HG03095 (cell line): ENCODE measurements at regions not wholly inside any gene's neighbourhood (a gene's known extent, or its start where the extent isn't known, plus 50 kb on each side); places are given as distances from the start of the nearest gene placed in this dataset.
"Not testable (repeated sequence)": the region's sequence is repeated elsewhere in the genome, so short reads cannot be mapped to it uniquely, and the experiment has no call there.

Experiments
- ATAC-seq: cut with Tn5 transposase; IDR thresholded peaks from one replicate; pipeline ENCODE4 v1.9.1; 2021; ENCODE audit warnings: moderate library complexity; ENCODE audit not compliant: unreplicated experiment

DNA sequence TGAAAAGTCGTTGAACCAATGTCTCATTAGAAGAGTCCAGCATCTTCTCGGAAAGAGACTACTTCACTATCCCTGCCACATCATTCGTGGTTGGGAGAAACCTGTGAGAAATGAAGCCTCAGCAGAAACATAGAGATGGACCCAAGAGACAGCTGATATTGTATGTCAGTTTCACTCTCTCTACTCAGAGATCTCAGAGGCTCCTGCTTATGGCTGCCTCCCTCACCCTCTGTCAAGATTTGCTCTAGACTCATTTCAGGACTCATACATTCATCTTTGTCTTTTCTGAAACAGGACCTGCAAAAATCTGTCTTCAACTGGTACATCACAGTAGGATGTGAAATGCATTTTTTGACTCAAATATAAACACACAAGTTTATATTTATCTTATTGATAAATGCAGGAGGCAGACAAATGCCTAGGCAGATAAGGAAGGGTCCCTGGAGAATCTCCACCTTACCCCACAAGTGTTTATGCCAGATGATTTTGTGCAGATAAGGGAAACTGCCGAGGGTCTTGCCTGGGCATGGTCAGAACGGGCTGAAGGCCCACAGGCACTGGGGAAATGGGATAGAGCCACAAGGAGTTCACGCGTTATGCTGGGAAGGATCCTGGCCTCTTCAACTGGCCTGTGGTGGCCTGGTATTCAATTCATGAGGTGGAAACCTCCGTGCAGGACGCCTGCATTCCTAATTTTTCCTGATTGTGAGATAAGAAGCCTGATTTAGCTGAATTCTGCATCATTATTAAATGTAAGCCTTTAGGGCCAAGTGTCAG lies 1834.0 kb upstream of the PCDH20 start:
- ATAC-seq, result no peak

- ATAC-seq, result not testable (repeated sequence)
These were observed 1821.2 kb upstream of the PCDH20 start for GRCh38 chr13:63236667-63237396.

GRCh38 chr13:63218596-63218995 lies 1802.9 kb upstream of the PCDH20 start:
- ATAC-seq, result not testable (repeated sequence)

DNA sequence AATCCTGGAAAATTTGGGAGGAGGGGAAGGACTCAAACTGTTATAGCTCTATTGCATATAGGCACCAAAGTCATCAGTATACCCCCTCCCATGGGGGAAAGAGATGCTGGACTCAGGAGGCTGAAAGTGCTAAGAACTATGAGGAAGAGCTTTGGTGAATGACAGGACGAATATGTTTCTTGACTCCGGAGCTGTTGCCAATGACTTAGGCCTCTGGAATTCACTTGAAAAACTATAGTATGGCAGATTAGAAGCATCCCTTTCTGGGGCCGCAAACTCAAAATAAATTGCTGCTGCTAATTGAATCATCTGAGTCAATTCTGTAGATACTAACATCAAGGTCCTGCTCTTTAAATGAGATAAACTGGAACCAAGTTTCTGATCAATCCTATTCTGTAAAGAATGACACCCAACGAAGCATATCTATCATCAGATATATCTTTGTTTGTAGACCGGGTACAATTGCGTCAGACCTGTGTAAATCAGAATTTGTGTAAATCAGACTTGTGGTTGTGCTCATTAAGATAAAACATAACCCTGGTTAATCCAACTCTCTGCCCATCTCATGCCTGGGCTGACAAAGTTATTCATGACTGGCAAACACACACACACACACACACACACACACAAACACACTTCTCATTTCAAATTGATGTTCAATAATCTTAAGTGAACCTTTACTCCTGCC lies 1793.8 kb upstream of the PCDH20 start:
- no peak for ATAC-seq

DNA sequence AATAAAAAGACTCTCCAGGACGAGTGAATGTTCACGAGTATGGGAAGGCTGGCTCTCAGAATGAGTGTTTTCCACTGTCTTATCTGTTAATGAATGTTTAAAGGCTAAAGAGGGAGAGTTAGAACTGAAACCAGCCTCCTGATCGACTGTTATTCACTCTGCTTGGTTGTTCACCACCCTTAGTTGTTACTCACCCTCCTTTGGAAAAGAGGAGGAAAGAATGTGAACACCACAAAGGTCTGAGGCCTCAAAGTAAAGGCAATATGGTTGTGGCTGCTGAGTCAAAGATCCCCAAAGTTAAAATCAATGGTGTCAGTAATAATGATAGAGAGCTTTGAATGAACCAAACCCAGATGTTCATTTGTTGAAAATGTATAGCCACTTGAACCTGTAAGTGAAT lies 1793.2 kb upstream of the PCDH20 start:
- ATAC-seq, result no peak

- ATAC-seq, result no peak
These were observed 1790.8 kb upstream of the PCDH20 start for GRCh38 chr13:63206461-63206860.

DNA sequence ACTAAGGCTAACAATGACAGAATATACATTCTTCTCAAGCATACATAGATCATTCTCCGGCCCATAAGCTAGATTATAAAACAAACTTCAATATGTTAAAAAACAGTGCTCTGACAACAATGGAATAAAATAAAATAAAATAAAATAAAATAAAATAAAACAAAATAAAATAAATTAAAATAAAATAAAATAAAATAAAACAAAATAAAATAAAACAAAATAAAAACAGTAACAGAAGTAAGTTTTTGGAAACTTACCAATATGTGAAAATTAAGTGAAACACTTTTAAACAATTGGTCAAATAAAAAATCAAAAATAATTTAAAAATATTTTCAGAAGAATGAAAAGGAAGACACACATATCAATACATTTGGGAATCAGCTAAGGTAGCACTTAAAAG lies 1785.8 kb upstream of the PCDH20 start:
- no peak for ATAC-seq

- ATAC-seq, result no peak
These were observed 1783.9 kb upstream of the PCDH20 start for GRCh38 chr13:63199508-63199907.

DNA sequence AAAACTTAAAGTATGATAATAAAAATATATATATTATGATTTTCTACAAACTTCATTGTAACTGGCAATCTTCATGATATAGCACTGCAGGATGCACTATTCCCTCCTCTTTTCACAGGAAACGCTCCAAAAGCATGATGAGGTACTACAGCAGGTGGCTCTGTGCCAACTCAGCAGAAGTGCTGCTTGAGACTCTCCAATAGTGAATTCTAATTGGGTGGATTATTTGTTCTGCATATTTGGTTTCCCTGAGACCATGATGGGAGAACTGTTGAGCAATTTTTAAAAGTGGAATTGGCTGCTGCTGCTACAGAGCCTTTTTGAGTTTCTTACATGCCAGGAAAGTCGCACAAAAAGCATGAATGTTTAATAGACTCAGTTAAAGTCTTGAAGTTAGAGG lies 1782.4 kb upstream of the PCDH20 start:
- ATAC-seq, result no peak

- ATAC-seq, result no peak
These were observed 1780.1 kb upstream of the PCDH20 start for GRCh38 chr13:63195726-63196125.

DNA sequence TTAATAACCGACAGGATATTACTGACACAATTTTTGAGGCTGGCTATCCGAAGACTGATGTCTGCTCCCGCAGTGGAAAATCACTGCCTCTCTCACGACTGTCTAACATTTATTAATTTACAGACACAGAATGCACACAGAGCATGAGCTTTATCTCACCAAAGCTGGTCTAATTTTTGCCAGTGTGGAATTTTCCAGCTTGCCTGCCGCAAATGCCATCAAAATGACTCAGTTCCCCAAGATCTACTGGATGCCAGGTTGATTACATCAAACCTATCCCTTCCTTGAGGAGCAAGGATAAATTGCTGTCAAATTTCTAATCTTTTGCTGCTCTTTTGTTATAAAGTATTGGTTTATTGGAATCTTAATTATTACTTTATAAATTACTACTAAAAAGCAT lies 1775.1 kb upstream of the PCDH20 start:
- no peak for ATAC-seq

DNA sequence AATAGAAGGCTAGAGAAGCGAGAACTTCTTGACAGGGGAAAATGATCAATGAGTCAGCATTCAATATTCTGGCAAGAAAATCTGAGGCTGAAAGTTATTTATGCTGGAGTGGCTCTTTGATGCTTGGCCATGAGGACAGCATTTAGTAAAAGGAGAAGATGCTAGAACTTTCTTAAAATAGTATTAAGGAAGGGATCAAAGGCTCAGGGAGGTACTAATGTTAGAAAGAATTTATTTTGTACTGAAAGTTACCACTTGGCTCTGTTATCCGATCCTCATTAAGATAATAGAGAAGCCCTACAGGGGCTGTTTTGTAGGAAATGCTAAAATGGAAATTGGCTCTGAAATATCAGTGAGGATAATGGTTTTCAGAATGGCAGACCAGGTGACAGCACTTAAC lies 1774.6 kb upstream of the PCDH20 start:
- ATAC-seq, result no peak

- no peak for ATAC-seq
These were observed 1774.1 kb upstream of the PCDH20 start for GRCh38 chr13:63189712-63190111.

DNA sequence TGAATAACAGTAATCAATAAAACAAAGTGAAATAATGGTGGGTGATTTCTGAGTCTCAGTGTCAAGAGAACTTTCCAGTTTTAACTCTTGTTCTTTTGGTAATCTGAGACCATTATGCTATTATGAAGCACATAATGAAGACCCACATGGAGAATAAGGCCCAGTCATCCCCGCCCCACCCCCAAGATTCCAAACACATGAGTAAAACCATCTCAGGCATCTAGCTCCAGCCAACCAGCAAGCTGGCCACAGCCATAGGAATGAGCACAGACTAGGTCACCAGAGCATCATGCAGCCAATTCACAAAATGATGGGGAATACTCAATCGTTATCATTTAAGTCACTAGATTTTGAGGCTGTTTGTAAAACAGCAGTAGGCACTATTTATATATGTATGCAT lies 1769.0 kb upstream of the PCDH20 start:
- ATAC-seq, result no peak

- ATAC-seq, result no peak
These were observed 1759.9 kb upstream of the PCDH20 start for GRCh38 chr13:63175536-63175935.

DNA sequence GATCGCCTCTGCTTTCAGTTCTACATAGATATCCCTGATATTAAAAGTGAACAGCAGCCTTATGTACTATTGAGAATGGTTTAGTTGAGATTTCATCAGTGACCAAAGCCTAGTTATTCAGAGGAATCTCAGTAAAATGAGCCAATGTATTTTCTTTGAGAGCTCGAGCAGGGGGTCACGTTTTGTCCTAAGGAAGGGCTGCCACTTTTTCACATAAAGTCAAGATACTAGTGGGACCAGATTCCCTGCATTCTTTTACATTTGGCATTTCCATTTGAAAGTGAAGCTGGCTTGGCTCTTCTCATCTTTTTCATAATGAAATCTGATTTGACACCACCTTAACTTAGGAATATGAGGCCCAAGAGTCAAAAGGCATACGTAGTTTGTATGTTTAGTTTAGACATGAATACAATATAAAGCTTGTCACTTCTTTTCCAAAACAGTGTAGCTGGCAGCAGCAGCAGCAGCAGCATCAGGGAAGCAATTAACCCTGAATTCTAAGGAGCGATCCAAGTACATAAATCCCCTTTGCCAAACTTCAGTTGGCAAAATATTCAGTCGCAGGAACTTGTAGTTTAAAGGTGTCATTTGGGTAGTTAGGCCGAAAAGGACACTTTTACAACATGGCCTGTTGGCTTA lies 1752.2 kb upstream of the PCDH20 start:
- no peak for ATAC-seq

GRCh38 chr13:63166345-63166744 lies 1750.7 kb upstream of the PCDH20 start:
- no peak for ATAC-seq

- ATAC-seq, result no peak
These were observed 1748.3 kb upstream of the PCDH20 start for GRCh38 chr13:63163903-63164302.

- ATAC-seq, result no peak
These were observed 1745.6 kb upstream of the PCDH20 start for GRCh38 chr13:63161219-63161618.

DNA sequence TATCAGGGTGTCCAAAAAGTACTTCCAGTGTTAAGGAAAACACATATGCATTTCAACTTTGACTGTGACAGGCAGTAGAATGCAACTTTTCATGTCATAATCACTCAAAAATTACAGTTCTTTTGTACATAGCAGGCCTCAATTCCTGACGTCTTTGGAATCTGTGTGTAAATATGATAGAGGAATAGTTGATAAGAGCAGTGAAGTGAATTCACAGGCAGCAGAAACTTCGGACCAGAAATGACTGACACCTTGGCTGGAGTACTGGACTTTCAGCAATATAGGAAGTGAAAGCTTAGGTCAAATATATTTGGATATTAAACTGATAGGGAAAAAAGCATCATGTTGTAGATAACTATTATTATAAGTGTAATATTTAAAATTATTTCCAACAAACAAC lies 1741.2 kb upstream of the PCDH20 start:
- no peak for ATAC-seq

DNA sequence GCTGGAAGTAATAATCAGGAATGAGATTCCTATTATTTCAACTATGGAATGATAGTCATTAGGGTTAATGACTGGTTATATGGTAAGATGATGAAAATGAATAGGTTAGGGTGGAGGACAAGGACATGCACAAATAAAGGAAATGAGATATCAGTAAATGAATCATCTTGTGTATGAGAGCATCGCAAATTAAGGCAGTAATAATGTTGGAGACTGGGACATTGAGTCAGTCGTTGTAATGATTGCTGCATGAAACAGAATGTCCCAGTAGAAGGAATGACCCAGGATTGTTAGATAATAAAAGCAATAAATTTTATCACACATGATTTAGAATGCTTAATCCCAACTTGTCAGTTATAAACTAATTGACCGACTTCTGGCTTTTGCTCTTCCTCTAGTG lies 1733.7 kb upstream of the PCDH20 start:
- ATAC-seq, result no peak
